GDM1 (cell line): ENCODE measurements at regions not wholly inside any gene's neighbourhood (a gene's known extent, or its start where the extent isn't known, plus 50 kb on each side); places are given as distances from the start of the nearest gene placed in this dataset.

Experiments used
- DNase-seq: peaks from one replicate; lab custom pipeline; 2025; lab: John Stamatoyannopoulos, UW

GRCh38 chr2:234438305-234438977 lies 58.4 kb downstream of the ARL4C start:
- no peak for DNase-seq

- DNase-seq, result no peak
These were observed 59.1 kb downstream of the ARL4C start for GRCh38 chr2:234437642-234438304.

GRCh38 chr2:234436482-234436837 lies 60.4 kb downstream of the ARL4C start:
- no peak for DNase-seq

- DNase-seq, result no peak
These were observed 60.9 kb downstream of the ARL4C start for GRCh38 chr2:234435836-234436481.

- no peak for DNase-seq
These were observed 63.7 kb downstream of the ARL4C start for GRCh38 chr2:234433201-234433600.

GRCh38 chr2:234430871-234431270 lies 66.0 kb downstream of the ARL4C start:
- no peak for DNase-seq

- no peak for DNase-seq
These were observed 67.6 kb downstream of the ARL4C start for GRCh38 chr2:234429265-234429664.

- DNase-seq, result no peak
These were observed 69.5 kb downstream of the ARL4C start for GRCh38 chr2:234427081-234428061.

GRCh38 chr2:234426616-234427015 lies 70.3 kb downstream of the ARL4C start:
- DNase-seq, result no peak

GRCh38 chr2:234425639-234426603 lies 71.0 kb downstream of the ARL4C start:
- DNase-seq, result no peak

GRCh38 chr2:234423884-234424283 lies 73.0 kb downstream of the ARL4C start:
- DNase-seq, result no peak

- no peak for DNase-seq
These were observed 73.9 kb downstream of the ARL4C start for GRCh38 chr2:234422981-234423431.

GRCh38 chr2:234422273-234422732 lies 74.6 kb downstream of the ARL4C start:
- no peak for DNase-seq

GRCh38 chr2:234420408-234420807 lies 76.5 kb downstream of the ARL4C start:
- DNase-seq, result no peak

- no peak for DNase-seq
These were observed 77.2 kb downstream of the ARL4C start for GRCh38 chr2:234419726-234420125.

- no peak for DNase-seq
These were observed 81.2 kb downstream of the ARL4C start for GRCh38 chr2:234415706-234416105.

GRCh38 chr2:234414596-234414995 lies 82.3 kb downstream of the ARL4C start:
- DNase-seq, result no peak

GRCh38 chr2:234412726-234413125 lies 84.2 kb downstream of the ARL4C start:
- DNase-seq, result no peak

GRCh38 chr2:234411793-234412192 lies 85.1 kb downstream of the ARL4C start:
- DNase-seq, result no peak

- no peak for DNase-seq
These were observed 86.4 kb downstream of the ARL4C start for GRCh38 chr2:234410526-234410925.

- no peak for DNase-seq
These were observed 87.3 kb downstream of the ARL4C start for GRCh38 chr2:234409590-234409989.
